ENCODE measurements at regions not wholly inside any gene's neighbourhood (a gene's known extent, or its start where the extent isn't known, plus 50 kb on each side); places are given as distances from the start of the nearest gene placed in this dataset.

DNA sequence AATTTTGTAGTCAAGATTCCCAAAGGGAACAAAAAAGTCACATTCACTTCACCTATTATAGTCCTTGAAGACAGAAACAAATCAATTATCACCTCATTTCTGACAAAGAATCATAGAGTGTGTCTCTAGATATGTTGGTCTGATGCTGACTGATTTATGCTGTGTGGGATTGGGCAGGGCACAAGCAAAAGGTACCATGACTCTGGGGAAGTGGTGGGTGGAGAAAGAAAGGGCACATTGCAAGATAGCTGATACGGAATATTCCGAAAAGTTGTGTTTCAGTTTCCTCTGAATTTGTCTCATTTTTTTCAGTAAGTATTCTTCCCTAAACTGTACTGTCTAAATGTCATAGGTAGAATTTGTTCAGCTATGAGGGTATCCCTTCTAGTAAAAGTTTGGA, 268.0 kb downstream of the MREG start:
- WGBS = 97% methylated on average over 2 of the region's 2 CpGs
- TF ChIP-seq POLR2A (IDR thresholded peaks at IDR 0.05) (no peak), POLR2AphosphoS5 (IDR thresholded peaks at IDR 0.05) (no peak)
- TF ChIP-seq, protein P1, sequence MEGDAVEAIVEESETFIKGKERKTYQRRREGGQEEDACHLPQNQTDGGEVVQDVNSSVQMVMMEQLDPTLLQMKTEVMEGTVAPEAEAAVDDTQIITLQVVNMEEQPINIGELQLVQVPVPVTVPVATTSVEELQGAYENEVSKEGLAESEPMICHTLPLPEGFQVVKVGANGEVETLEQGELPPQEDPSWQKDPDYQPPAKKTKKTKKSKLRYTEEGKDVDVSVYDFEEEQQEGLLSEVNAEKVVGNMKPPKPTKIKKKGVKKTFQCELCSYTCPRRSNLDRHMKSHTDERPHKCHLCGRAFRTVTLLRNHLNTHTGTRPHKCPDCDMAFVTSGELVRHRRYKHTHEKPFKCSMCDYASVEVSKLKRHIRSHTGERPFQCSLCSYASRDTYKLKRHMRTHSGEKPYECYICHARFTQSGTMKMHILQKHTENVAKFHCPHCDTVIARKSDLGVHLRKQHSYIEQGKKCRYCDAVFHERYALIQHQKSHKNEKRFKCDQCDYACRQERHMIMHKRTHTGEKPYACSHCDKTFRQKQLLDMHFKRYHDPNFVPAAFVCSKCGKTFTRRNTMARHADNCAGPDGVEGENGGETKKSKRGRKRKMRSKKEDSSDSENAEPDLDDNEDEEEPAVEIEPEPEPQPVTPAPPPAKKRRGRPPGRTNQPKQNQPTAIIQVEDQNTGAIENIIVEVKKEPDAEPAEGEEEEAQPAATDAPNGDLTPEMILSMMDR (IDR thresholded peaks at IDR 0.05) = no peak

DNA sequence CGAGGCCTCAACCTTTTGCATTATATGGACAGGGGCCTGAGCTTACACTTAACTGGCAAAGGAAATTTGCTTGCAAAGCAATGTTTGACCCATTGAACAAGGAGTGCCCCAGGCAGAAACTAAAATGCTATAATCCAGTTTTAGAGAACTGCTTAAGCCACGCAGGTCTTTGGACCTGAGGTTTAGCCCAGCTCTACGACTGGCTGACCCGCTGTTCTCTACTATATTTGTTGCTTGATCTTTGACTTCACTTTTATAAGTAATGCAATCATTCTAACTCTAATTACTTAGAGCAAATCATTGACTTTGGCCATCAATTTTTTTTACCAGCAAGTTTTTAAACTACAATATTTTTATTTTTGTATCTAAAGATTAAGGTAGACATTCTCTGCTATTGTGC, 268.8 kb downstream of the MREG start:
- no peak for DNase-seq (ENCODE audit: low spot score)
- no peak for TF ChIP-seq POLR2A (IDR thresholded peaks at IDR 0.05)
- TF ChIP-seq, protein P1 (IDR thresholded peaks at IDR 0.05) = no peak
- no peak for TF ChIP-seq POLR2AphosphoS5 (IDR thresholded peaks at IDR 0.05)
- H3K4me3 ChIP-seq = no peak overlapping the region
- no peaks in the 10 kb centered on the region for H3K4me1 ChIP-seq (replicated peaks)
- H3K27me3 ChIP-seq (replicated peaks; ENCODE audit: insufficient read depth) = no peaks in the 10 kb centered on the region
- 98% methylated on average over 4 of the region's 4 CpGs for WGBS
- no peak overlapping the region for H3K27ac ChIP-seq
- H3K36me3 ChIP-seq = no peaks in the 10 kb centered on the region
- no peaks in the 10 kb centered on the region for H3K9me3 ChIP-seq
- intact Hi-C loops (cut with DNase I) = no loop called here

More for the DNA sequence above, 268.0 kb downstream of the MREG start:
- intact Hi-C loops (cut with DNase I) = no loop called here
- Histone ChIP-seq H3K9me3 (no peaks in the 10 kb centered on the region), H3K4me1 (replicated peaks) (no peaks in the 10 kb centered on the region), H3K27ac (no peak overlapping the region), H3K27me3 (replicated peaks; ENCODE audit: insufficient read depth) (no peaks in the 10 kb centered on the region), H3K4me3 (no peak overlapping the region), H3K36me3 (no peaks in the 10 kb centered on the region)
- DNase-seq (ENCODE audit: low spot score) = no peak

DNA sequence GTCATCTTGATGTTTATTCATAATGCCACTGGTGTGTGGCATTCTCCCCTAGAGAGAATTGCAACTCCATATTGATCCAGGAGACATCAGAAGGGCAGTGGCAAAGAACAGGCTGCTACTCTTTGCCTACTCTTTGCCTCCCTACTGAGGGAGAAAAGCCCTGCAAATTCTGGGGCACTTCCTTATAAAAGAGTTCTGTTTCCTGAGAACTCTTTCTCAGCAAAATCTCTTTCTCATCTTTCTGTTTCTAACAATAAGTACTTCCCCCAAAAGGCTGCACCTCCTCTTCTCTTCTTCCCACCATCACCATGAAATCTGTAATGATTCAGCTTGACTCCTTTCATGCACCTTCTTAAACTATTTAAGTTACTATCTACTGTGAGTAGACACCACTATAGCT, 270.3 kb downstream of the MREG start:
- no peaks in the 10 kb centered on the region for H3K36me3 ChIP-seq
- TF ChIP-seq POLR2A (IDR thresholded peaks at IDR 0.05) (no peak), POLR2AphosphoS5 (IDR thresholded peaks at IDR 0.05) (no peak)
- TF ChIP-seq, protein P1 (IDR thresholded peaks at IDR 0.05) = no peak
- intact Hi-C loops (cut with DNase I) = no loop called here
- DNase-seq (ENCODE audit: low spot score) = no peak
- no peaks in the 10 kb centered on the region for H3K4me1 ChIP-seq (replicated peaks)
- no peak overlapping the region for H3K27ac ChIP-seq
- H3K4me3 ChIP-seq = no peak overlapping the region
- no peaks in the 10 kb centered on the region for H3K27me3 ChIP-seq (replicated peaks; ENCODE audit: insufficient read depth)
- H3K9me3 ChIP-seq = no peaks in the 10 kb centered on the region

DNA sequence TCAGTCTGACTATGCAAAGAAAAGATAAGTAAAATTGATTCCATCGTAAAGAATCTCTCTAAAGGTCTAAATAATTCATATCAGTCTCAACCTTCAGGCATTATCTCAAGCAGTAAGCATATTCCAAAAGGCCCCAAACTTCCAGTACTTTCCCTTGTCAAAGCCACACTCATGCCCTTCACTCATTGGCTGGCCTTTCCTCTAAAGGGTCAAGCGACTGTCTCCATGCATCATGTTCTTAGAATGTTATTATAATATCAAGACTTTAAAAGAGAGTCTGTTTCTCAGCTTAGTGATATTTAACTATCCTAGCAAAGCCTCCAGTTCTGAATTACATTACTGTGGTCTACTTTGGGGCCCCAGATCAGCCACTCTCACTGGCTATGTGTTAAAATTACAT, 271.3 kb downstream of the MREG start:
- Histone ChIP-seq H3K4me1 (replicated peaks) (no peaks in the 10 kb centered on the region), H3K9me3 (no peaks in the 10 kb centered on the region), H3K27ac (no peak overlapping the region), H3K27me3 (replicated peaks; ENCODE audit: insufficient read depth) (no peaks in the 10 kb centered on the region), H3K36me3 (no peaks in the 10 kb centered on the region), H3K4me3 (no peak overlapping the region)
- DNase-seq (ENCODE audit: low spot score) = no peak
- intact Hi-C loops (cut with DNase I) = no loop called here
- 98% methylated on average over 2 of the region's 2 CpGs for WGBS
- TF ChIP-seq POLR2A (IDR thresholded peaks at IDR 0.05) (no peak), POLR2AphosphoS5 (IDR thresholded peaks at IDR 0.05) (no peak)

DNA sequence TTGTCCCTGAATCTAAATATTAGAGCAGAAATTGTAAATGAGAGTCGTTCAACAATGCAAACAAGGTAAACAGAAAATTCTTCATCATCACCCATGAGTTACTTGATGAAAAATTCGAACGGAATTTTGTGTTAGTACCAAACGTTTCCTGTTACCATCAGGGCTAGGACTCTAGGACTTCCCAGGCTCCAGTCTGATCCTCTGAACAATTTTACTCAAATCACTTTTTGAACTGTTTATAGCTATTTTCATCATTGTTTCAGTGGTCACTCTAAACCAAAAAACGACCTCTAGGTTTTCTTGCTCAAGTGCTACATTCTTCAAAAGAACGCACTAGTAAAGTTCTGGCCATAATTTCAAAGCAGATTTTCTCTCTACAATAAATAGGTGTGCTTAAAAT, 273.3 kb downstream of the MREG start:
- 87% methylated on average over 6 of the region's 6 CpGs for WGBS
- no peak for DNase-seq (ENCODE audit: low spot score)
- no peak overlapping the region for H3K4me3 ChIP-seq

More for the DNA sequence above, 273.3 kb downstream of the MREG start:
- Histone ChIP-seq H3K27me3 (replicated peaks; ENCODE audit: insufficient read depth) (no peaks in the 10 kb centered on the region), H3K36me3 (no peaks in the 10 kb centered on the region), H3K27ac (no peak overlapping the region), H3K9me3 (no peaks in the 10 kb centered on the region), H3K4me1 (replicated peaks) (no peaks in the 10 kb centered on the region)
- intact Hi-C loops (cut with DNase I) = no loop called here
- TF ChIP-seq POLR2A (IDR thresholded peaks at IDR 0.05) (no peak), POLR2AphosphoS5 (IDR thresholded peaks at IDR 0.05) (no peak)
- TF ChIP-seq, protein P1 (IDR thresholded peaks at IDR 0.05) = no peak
